ENCODE measurements at regions not wholly inside any gene's neighbourhood (a gene's known extent, or its start where the extent isn't known, plus 50 kb on each side); places are given as distances from the start of the nearest gene placed in this dataset.

GRCh38 chr14:73777420-73777819 is 63.2 kb upstream of the PNMA1 start:
- TF ChIP-seq FOXM1 (IDR thresholded peaks at IDR 0.05; ENCODE audit: borderline replicate concordance, low read depth) (no peak), YY1 (IDR thresholded peaks at IDR 0.05; ENCODE audit: low read depth) (no peak), TCF12 (IDR thresholded peaks at IDR 0.05; ENCODE audit: low read depth) (no peak), TAF1 (IDR thresholded peaks at IDR 0.05; ENCODE audit: low read depth) (no peak), CREB1 (IDR thresholded peaks at IDR 0.05; ENCODE audit: low read depth) (no peak), RAD21 (IDR thresholded peaks at IDR 0.05; ENCODE audit: low read depth) (peak; percentile 40)

- TF ChIP-seq TCF12 (IDR thresholded peaks at IDR 0.05; ENCODE audit: low read depth) (no peak), EGR1 (IDR thresholded peaks at IDR 0.05) (no peak), RAD21 (IDR thresholded peaks at IDR 0.05; ENCODE audit: low read depth) (no peak), REST (IDR thresholded peaks at IDR 0.05; ENCODE audit: low read depth) (no peak), USF1 (IDR thresholded peaks at IDR 0.05) (no peak), MAX (IDR thresholded peaks at IDR 0.05) (no peak)
Observed at GRCh38 chr14:73776194-73776537, 62.0 kb upstream of the PNMA1 start.

GRCh38 chr14:73775339-73776193 is 61.4 kb upstream of the PNMA1 start:
- TF ChIP-seq TEAD4 (IDR thresholded peaks at IDR 0.05) (no peak), CREB1 (IDR thresholded peaks at IDR 0.05; ENCODE audit: low read depth) (no peak), USF1 (IDR thresholded peaks at IDR 0.05) (no peak), FOXM1 (IDR thresholded peaks at IDR 0.05; ENCODE audit: borderline replicate concordance, low read depth) (no peak), REST (IDR thresholded peaks at IDR 0.05; ENCODE audit: low read depth) (no peak), TAF1 (IDR thresholded peaks at IDR 0.05; ENCODE audit: low read depth) (no peak), MAX (IDR thresholded peaks at IDR 0.05) (no peak), YY1 (IDR thresholded peaks at IDR 0.05; ENCODE audit: low read depth) (no peak), NFIC (IDR thresholded peaks at IDR 0.05) (no peak), CEBPB (IDR thresholded peaks at IDR 0.05) (no peak), EGR1 (IDR thresholded peaks at IDR 0.05) (no peak), EP300 (IDR thresholded peaks at IDR 0.05; ENCODE audit: borderline replicate concordance) (no peak), ZBTB7A (IDR thresholded peaks at IDR 0.05; ENCODE audit: low read depth) (no peak), TCF12 (IDR thresholded peaks at IDR 0.05; ENCODE audit: low read depth) (no peak), RAD21 (IDR thresholded peaks at IDR 0.05; ENCODE audit: low read depth) (no peak)

- TF ChIP-seq REST (IDR thresholded peaks at IDR 0.05; ENCODE audit: low read depth) (no peak), EGR1 (IDR thresholded peaks at IDR 0.05) (no peak), EP300 (IDR thresholded peaks at IDR 0.05; ENCODE audit: borderline replicate concordance) (no peak), CEBPB (IDR thresholded peaks at IDR 0.05) (no peak), TEAD4 (IDR thresholded peaks at IDR 0.05) (no peak), RAD21 (IDR thresholded peaks at IDR 0.05; ENCODE audit: low read depth) (no peak)
Observed at GRCh38 chr14:73774671-73775070, 60.5 kb upstream of the PNMA1 start.

- TF ChIP-seq TAF1 (IDR thresholded peaks at IDR 0.05; ENCODE audit: low read depth) (no peak), REST (IDR thresholded peaks at IDR 0.05; ENCODE audit: low read depth) (no peak), RAD21 (IDR thresholded peaks at IDR 0.05; ENCODE audit: low read depth) (no peak), ZBTB7A (IDR thresholded peaks at IDR 0.05; ENCODE audit: low read depth) (no peak), MAX (IDR thresholded peaks at IDR 0.05) (no peak), CEBPB (IDR thresholded peaks at IDR 0.05) (no peak), FOXM1 (IDR thresholded peaks at IDR 0.05; ENCODE audit: borderline replicate concordance, low read depth) (no peak), YY1 (IDR thresholded peaks at IDR 0.05; ENCODE audit: low read depth) (no peak), TEAD4 (IDR thresholded peaks at IDR 0.05) (no peak)
Observed at GRCh38 chr14:73774241-73774570, 60.0 kb upstream of the PNMA1 start.
